GM19372 (cell line): ENCODE measurements at regions not wholly inside any gene's neighbourhood (a gene's known extent, or its start where the extent isn't known, plus 50 kb on each side); places are given as distances from the start of the nearest gene placed in this dataset.

Experiments used
- ATAC-seq: cut with Tn5 transposase; IDR thresholded peaks from one replicate; pipeline ENCODE4 v1.9.1; 2021; ENCODE audit warnings: mild to moderate bottlenecking, low read depth, moderate library complexity; ENCODE audit not compliant: unreplicated experiment

- ATAC-seq, result no peak
Observed at GRCh38 chr18:73749304-73749703, 398.3 kb downstream of the FBXO15 start.

DNA sequence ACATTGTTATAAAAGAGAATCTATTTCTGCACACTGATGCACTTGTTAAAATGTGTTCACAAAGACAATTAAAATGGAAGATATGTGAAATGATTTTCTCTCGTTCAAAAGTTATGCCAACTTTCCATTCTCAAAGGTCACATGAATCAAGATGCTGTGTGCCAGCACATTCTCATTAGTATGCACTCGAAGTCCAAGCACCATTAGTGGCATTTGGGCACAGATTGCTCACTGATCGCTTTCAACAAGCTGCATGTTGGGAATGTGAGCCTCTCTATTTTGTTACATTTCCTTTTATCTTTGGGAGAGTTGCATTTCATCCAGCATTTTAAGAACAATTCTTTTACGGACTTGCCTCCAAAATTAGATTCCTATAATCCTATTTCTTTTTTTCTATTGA lies 398.9 kb downstream of the FBXO15 start:
- no peak for ATAC-seq

DNA sequence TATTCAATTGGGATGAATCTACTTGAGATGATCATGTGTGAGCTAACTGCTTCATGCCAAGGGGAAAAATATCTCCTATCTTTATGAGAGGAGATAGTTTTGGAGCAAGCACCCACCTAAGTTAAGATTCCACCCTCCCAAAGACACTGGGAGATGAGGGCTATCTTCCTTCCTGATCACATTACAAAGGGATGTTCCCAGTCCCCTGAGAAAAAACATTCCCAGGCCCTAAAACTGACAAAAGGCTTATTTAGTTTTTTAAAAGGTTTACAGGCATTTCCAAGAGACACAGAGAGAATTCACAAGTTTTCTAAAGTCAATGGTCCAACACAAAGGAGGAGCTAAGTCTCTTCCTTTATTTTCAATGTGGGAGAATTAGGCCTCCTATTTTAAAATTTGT lies 401.5 kb downstream of the FBXO15 start:
- ATAC-seq, result no peak

GRCh38 chr18:73742957-73743356 lies 404.7 kb downstream of the FBXO15 start:
- ATAC-seq, result no peak

DNA sequence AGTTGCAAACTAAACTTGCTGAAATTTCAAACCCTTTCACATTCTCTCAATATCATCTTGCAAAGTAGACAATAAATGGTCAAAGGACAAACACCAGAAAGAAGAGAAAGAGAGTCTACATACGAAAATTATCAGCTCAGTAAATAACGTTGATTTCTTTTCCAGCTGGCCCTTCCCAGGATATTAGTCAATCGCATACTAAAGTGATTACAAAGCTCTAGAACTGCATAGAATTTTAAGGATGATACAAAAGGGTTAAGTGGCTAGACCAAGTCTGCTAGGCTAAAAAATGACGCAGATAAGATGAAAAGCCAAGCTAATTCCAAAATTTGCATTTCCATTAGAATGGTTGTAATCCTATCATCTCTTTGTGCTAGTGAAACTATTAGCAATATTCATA lies 405.7 kb downstream of the FBXO15 start:
- no peak for ATAC-seq

- ATAC-seq, result no peak
Observed at GRCh38 chr18:73739098-73739497, 408.5 kb downstream of the FBXO15 start.

DNA sequence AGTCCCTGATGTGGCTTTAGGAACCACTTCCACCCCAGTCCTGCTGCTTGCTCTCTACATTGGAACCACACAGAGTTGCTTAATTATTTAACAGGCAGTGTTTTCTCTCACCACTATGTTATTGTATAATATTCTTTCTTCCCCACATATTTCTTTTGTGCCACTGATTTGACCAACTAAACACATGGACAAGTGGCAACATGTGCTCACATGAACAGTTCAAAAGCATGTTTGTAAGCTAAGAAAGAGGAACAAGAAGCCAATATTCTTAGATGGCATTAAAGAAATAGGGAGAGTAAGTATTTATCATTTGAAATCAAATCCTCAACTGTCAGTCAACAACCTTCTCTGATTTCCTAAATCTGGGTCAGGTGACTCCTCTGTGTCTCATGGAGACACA lies 409.6 kb downstream of the FBXO15 start:
- ATAC-seq, result no peak

DNA sequence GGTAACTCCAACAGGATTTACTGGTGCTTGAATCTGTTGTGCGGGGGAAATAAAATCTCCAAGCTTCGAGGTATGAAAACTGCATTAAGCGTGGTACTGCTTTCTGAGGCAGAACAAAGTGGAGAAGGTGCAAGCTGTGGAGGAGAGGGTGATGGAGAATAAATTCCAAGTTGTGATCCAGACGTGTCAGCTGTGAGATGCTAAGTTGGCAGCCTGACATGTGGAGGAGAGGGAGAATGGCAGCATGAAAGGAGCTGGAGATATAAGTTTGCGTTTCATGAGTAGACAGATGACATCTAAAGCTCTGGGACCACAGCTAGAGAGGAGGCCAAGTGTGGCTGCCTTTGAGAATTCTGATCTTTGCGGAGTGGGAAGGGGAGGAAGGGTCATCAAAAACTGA lies 411.8 kb downstream of the FBXO15 start:
- no peak for ATAC-seq

GRCh38 chr18:73733806-73734314 lies 413.8 kb downstream of the FBXO15 start:
- no peak for ATAC-seq

GRCh38 chr18:73733376-73733775 lies 414.3 kb downstream of the FBXO15 start:
- ATAC-seq, result no peak

GRCh38 chr18:73728657-73729056 lies 419.0 kb downstream of the FBXO15 start:
- no peak for ATAC-seq

GRCh38 chr18:73724958-73725357 lies 422.7 kb downstream of the FBXO15 start:
- ATAC-seq, result no peak

DNA sequence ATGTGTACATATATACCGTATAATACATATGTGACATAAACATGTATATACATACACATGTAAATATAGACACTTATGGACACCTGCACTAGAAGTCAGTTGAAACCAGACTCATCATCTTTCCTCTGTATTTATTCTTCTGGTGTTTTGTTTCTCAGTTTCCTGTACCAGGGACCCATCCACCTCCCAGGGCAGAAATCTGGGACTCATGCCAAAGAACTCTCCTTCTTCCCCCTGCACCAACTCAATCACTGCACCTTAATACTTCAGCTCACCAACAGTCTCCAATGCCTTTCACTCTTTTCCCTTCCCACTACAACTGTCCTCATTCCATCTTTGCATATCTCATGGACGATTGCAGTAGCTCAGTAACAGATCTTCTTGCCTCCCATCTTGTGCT lies 428.0 kb downstream of the FBXO15 start:
- no peak for ATAC-seq

DNA sequence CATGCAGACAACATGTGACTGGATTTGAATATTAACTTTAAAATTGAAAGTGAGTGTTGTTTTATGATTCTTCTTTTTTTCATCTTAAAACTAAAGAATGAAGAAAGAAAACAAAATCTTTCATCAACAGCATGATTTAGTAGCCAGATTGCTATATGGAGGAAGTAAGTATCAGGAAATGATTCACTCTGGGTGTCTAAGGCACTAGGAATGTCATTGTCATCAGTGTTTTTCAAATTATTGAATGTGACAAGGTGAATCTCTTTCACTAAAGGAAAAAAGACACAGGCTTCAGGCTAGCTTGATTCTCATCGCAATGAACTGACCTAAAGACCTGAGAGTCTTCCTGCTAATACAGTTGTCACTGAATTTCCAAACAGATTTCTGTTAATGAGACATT lies 430.1 kb downstream of the FBXO15 start:
- ATAC-seq, result no peak

DNA sequence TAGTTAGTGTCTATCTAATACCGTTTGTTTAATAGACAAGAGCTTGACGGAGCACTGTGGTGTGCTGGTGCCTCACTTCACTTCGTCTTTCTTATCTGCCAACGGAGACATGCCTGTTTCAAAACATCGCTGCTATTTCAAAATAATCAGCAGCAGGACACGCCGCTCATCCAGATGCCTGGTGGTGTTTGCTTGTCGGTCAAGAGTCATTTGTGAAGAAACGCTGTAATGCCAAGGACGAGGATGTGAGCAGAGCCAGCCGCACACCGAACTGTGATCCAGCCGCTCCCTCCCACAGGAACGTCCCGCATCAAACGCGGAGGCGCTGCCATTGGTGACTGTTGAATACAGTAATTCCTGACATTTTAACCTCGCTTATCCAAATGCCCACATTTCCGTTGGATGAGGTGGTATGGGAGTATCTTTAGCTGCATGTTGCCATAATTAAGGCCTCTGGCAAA lies 432.4 kb downstream of the FBXO15 start:
- no peak for ATAC-seq

GRCh38 chr18:73714466-73714865 lies 433.2 kb downstream of the FBXO15 start:
- ATAC-seq, result no peak

- ATAC-seq, result no peak
Observed at GRCh38 chr18:73711256-73711655, 436.4 kb downstream of the FBXO15 start.

- ATAC-seq, result no peak
Observed at GRCh38 chr18:73708591-73708990, 439.0 kb downstream of the FBXO15 start.

DNA sequence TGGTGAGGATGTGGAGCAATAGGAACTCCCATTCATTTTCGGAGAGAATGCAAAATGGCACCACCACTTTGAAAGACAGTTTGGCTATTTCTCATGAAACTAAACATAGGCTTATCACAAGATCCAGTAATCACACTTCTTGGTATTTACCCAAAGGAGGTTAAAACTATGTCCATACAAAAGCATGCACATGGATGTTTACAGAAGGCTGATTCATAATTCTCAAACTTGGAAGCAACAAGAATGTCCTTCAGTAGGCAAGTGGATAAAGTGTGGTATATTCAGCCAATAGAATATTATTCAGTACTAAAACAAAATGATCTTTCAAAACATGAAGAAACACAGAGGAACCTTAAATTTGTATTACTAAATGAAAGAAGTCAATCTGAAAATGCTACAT lies 440.6 kb downstream of the FBXO15 start:
- ATAC-seq, result no peak

GRCh38 chr18:73697353-73697752 lies 450.3 kb downstream of the FBXO15 start:
- ATAC-seq, result no peak

DNA sequence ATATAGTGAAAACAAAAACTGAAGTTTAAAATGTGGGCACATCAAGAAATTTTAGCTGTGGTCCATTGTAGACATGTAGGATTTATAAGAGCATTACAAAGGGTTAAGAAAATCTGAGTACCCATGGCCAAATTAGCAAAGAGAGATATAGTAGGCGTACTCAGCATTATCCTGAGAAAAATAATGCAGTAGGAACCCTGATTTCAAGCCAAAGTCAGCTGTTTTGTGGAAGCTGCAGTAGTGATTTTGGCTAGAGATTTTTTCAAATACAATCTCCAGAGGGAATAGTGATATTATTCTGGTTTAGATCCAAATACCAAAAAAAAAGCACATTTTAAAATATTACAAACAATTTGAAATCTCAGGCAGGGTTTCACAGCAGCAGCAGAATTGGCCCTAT lies 450.9 kb downstream of the FBXO15 start:
- ATAC-seq, result no peak

- ATAC-seq, result no peak
Observed at GRCh38 chr18:73696171-73696570, 451.5 kb downstream of the FBXO15 start.

GRCh38 chr18:73693091-73693490 lies 454.5 kb downstream of the FBXO15 start:
- ATAC-seq, result no peak
